GM19455 (cell line): ENCODE measurements at regions not wholly inside any gene's neighbourhood (a gene's known extent, or its start where the extent isn't known, plus 50 kb on each side); places are given as distances from the start of the nearest gene placed in this dataset.
"Not testable (repeated sequence)": the region's sequence is repeated elsewhere in the genome, so short reads cannot be mapped to it uniquely, and the experiment has no call there.

Experiments
- ATAC-seq: cut with Tn5 transposase; IDR thresholded peaks from one replicate; pipeline ENCODE4 v1.9.1; 2021; ENCODE audit not compliant: unreplicated experiment

- ATAC-seq, result no peak
Observed at GRCh38 chr13:33645591-33646554, 172.1 kb upstream of the RFC3 start.

GRCh38 chr13:33649212-33649878 is 168.6 kb upstream of the RFC3 start:
- no peak for ATAC-seq

- ATAC-seq, result no peak
Observed at GRCh38 chr13:33651766-33652165, 166.2 kb upstream of the RFC3 start.

- ATAC-seq, result no peak
Observed at GRCh38 chr13:33657274-33657673, 160.7 kb upstream of the RFC3 start.

- ATAC-seq, result no peak
Observed at GRCh38 chr13:33659466-33659865, 158.5 kb upstream of the RFC3 start.

GRCh38 chr13:33659894-33660293 is 158.1 kb upstream of the RFC3 start:
- ATAC-seq, result no peak

- ATAC-seq, result no peak
Observed at GRCh38 chr13:33662392-33662791, 155.6 kb upstream of the RFC3 start.

GRCh38 chr13:33665626-33666175 is 152.2 kb upstream of the RFC3 start:
- no peak for ATAC-seq

GRCh38 chr13:33671560-33671959 is 146.4 kb upstream of the RFC3 start:
- ATAC-seq, result no peak

GRCh38 chr13:33672022-33672421 is 145.9 kb upstream of the RFC3 start:
- not testable (repeated sequence) for ATAC-seq

- no peak for ATAC-seq
Observed at GRCh38 chr13:33676045-33676989, 141.6 kb upstream of the RFC3 start.

- no peak for ATAC-seq
Observed at GRCh38 chr13:33677215-33677614, 140.7 kb upstream of the RFC3 start.

- ATAC-seq, result no peak
Observed at GRCh38 chr13:33678084-33678483, 139.9 kb upstream of the RFC3 start.

- ATAC-seq, result peak; percentile 92
Observed at GRCh38 chr13:33678906-33679657, 138.9 kb upstream of the RFC3 start.

GRCh38 chr13:33679658-33680012 is 138.3 kb upstream of the RFC3 start:
- ATAC-seq, result no peak

- no peak for ATAC-seq
Observed at GRCh38 chr13:33682020-33682564, 135.9 kb upstream of the RFC3 start.

GRCh38 chr13:33682646-33683045 is 135.3 kb upstream of the RFC3 start:
- ATAC-seq, result not testable (repeated sequence)

GRCh38 chr13:33683376-33683775 is 134.6 kb upstream of the RFC3 start:
- no peak for ATAC-seq

GRCh38 chr13:33684874-33685273 is 133.1 kb upstream of the RFC3 start:
- ATAC-seq, result no peak
